ENCODE measurements at regions not wholly inside any gene's neighbourhood (a gene's known extent, or its start where the extent isn't known, plus 50 kb on each side); places are given as distances from the start of the nearest gene placed in this dataset.

DNA sequence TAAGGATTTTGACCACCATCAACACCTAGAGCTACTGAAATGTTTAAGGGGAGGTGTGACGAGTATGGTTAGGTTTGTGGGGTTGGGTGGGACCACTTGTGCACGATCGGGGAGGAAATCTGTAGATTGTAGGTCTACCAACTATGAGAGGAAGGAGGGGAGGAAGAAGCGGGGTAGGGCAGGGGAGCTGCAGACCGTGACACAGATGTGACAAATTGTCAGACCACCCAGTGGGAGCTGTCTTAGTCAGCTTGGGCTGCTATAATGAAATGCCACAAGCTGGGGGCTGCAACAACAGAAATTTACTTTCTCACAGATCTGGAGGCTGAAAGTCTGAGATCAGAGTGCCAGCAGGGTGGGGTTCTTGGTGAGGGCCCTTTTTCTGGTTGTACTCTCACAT, 62.2 kb upstream of the ARGLU1 start:
- Histone ChIP-seq H4K20me1 (ENCODE audit: insufficient read depth, low read length) (no peaks in the 10 kb centered on the region), H3K4me1 (ENCODE audit: insufficient read depth, low read length) (no peaks in the 10 kb centered on the region), H2AFZ (ENCODE audit: low read depth, low read length) (no peak overlapping the region), H3K9me3 (ENCODE audit: insufficient read depth, low read depth, low read length) (no peaks in the 10 kb centered on the region), H3K36me3 (ENCODE audit: insufficient read depth, low read length) (no peaks in the 10 kb centered on the region), H3K4me2 (ENCODE audit: low read length) (no peak overlapping the region), H3K79me2 (ENCODE audit: insufficient read depth, low read length) (no peaks in the 10 kb centered on the region), H3K4me3 (ENCODE audit: insufficient read depth, low read depth, low read length) (no peak overlapping the region), H3K27ac (ENCODE audit: low read depth, low read length) (no peak overlapping the region), H3K9ac (ENCODE audit: low read length) (no peak overlapping the region), H3K27me3 (ENCODE audit: insufficient read depth, low read length) (no peaks in the 10 kb centered on the region)
- FAIRE-seq (no peak), DNase-seq (ENCODE audit: low read depth) (no peak)
- no peaks in the 10 kb centered on the region for H3K36me3 Mint-ChIP-seq (ENCODE audit: low read depth, unreplicated experiment)
- no peak overlapping the region for H3K4me3 Mint-ChIP-seq (ENCODE audit: unreplicated experiment)
- TF ChIP-seq EZH2 (IDR thresholded peaks at IDR 0.05; ENCODE audit: insufficient read depth, low read length) = no peak
- TF ChIP-seq, protein P1, sequence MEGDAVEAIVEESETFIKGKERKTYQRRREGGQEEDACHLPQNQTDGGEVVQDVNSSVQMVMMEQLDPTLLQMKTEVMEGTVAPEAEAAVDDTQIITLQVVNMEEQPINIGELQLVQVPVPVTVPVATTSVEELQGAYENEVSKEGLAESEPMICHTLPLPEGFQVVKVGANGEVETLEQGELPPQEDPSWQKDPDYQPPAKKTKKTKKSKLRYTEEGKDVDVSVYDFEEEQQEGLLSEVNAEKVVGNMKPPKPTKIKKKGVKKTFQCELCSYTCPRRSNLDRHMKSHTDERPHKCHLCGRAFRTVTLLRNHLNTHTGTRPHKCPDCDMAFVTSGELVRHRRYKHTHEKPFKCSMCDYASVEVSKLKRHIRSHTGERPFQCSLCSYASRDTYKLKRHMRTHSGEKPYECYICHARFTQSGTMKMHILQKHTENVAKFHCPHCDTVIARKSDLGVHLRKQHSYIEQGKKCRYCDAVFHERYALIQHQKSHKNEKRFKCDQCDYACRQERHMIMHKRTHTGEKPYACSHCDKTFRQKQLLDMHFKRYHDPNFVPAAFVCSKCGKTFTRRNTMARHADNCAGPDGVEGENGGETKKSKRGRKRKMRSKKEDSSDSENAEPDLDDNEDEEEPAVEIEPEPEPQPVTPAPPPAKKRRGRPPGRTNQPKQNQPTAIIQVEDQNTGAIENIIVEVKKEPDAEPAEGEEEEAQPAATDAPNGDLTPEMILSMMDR (IDR thresholded peaks at IDR 0.05; ENCODE audit: insufficient read depth, low read depth, low read length) = no peak
- peaks cover 3% of the 10 kb centered on the region for H3K9me3 Mint-ChIP-seq (ENCODE audit: unreplicated experiment)
- no peak overlapping the region for H3K27ac Mint-ChIP-seq (ENCODE audit: unreplicated experiment)
- H3K4me1 Mint-ChIP-seq (ENCODE audit: low read depth, unreplicated experiment) = no peaks in the 10 kb centered on the region
- peaks cover 16% of the 10 kb centered on the region for H3K27me3 Mint-ChIP-seq (ENCODE audit: low read depth, unreplicated experiment)

DNA sequence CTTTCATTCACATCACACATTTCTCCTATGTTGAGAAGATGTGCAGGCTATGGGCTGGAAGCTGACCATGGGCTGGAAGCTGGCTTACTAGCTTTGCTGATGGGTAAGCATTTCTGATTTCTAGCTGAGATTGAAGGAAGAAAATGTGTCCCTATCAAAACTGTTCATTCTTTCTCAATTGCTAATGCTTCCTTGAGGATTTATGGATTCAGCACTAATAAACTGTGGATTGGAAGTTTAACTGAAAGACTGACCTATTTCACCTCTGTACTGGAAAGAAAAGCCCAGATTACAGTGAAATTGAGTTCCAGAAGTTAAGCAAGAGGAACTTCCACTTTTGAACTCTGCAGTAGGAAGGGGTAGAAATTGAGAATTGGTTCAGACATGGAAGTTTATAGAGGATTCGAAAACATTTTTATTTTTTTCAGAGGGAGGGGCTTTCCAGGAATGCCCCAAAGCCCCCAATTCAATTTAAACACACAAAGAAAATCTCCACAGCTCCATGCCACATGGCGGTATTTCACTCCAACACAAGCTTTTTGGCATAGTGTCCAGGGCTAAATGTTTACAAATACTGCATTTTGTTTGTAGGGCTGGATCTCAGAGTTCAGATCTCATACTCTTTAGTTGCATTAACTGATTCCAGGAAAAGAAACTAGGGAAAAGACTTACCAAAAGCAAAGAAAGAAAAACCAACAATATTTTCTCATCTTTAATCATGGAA, 61.2 kb upstream of the ARGLU1 start:
- DNase-seq (ENCODE audit: low read depth) (no peak), FAIRE-seq (no peak)
- Mint-ChIP-seq H3K27ac (ENCODE audit: unreplicated experiment) (no peak overlapping the region), H3K9me3 (ENCODE audit: unreplicated experiment) (peaks cover 3% of the 10 kb centered on the region), H3K27me3 (ENCODE audit: low read depth, unreplicated experiment) (peaks cover 16% of the 10 kb centered on the region), H3K36me3 (ENCODE audit: low read depth, unreplicated experiment) (no peaks in the 10 kb centered on the region), H3K4me1 (ENCODE audit: low read depth, unreplicated experiment) (no peaks in the 10 kb centered on the region), H3K4me3 (ENCODE audit: unreplicated experiment) (no peak overlapping the region)
- Histone ChIP-seq H3K79me2 (ENCODE audit: insufficient read depth, low read length) (no peaks in the 10 kb centered on the region), H3K9ac (ENCODE audit: low read length) (no peak overlapping the region), H3K4me1 (ENCODE audit: insufficient read depth, low read length) (no peaks in the 10 kb centered on the region), H3K4me2 (ENCODE audit: low read length) (no peak overlapping the region), H3K4me3 (ENCODE audit: insufficient read depth, low read depth, low read length) (no peak overlapping the region), H3K9me3 (ENCODE audit: insufficient read depth, low read depth, low read length) (no peaks in the 10 kb centered on the region), H3K27me3 (ENCODE audit: insufficient read depth, low read length) (no peaks in the 10 kb centered on the region), H3K36me3 (ENCODE audit: insufficient read depth, low read length) (no peaks in the 10 kb centered on the region), H4K20me1 (ENCODE audit: insufficient read depth, low read length) (no peaks in the 10 kb centered on the region), H2AFZ (ENCODE audit: low read depth, low read length) (no peak overlapping the region), H3K27ac (ENCODE audit: low read depth, low read length) (no peak overlapping the region)
- TF ChIP-seq, protein P1 (IDR thresholded peaks at IDR 0.05; ENCODE audit: insufficient read depth, low read depth, low read length) = no peak
- no peak for TF ChIP-seq EZH2 (IDR thresholded peaks at IDR 0.05; ENCODE audit: insufficient read depth, low read length)

DNA sequence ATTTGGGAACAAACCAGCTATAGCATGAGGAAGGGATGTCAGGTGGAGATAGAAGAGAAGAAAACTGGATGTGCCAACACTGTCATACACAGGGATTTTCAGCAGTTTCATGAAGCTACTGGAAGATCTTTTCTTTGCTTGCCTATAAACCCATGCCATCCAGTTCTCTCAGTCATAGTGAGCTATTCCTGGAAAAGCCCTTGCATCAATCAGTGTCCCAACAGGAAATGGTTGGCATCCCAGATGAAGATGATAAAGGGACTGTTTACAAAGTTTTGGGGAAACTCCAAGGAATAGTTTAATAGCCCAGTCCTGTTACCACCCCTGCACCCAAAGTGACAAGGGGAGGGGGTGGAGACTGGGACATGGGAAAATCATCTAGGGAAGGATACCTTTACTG, 58.5 kb upstream of the ARGLU1 start:
- Histone ChIP-seq H3K4me3 (ENCODE audit: insufficient read depth, low read depth, low read length) (no peak overlapping the region), H3K27me3 (ENCODE audit: insufficient read depth, low read length) (no peaks in the 10 kb centered on the region), H2AFZ (ENCODE audit: low read depth, low read length) (no peak overlapping the region), H3K9me3 (ENCODE audit: insufficient read depth, low read depth, low read length) (no peaks in the 10 kb centered on the region), H3K4me2 (ENCODE audit: low read length) (no peak overlapping the region), H3K9ac (ENCODE audit: low read length) (no peak overlapping the region), H4K20me1 (ENCODE audit: insufficient read depth, low read length) (no peaks in the 10 kb centered on the region), H3K4me1 (ENCODE audit: insufficient read depth, low read length) (no peaks in the 10 kb centered on the region), H3K27ac (ENCODE audit: low read depth, low read length) (no peak overlapping the region), H3K36me3 (ENCODE audit: insufficient read depth, low read length) (no peaks in the 10 kb centered on the region), H3K79me2 (ENCODE audit: insufficient read depth, low read length) (no peaks in the 10 kb centered on the region)
- no peak for FAIRE-seq
- H3K4me3 Mint-ChIP-seq (ENCODE audit: unreplicated experiment) = no peak overlapping the region
- H3K27ac Mint-ChIP-seq (ENCODE audit: unreplicated experiment) = no peak overlapping the region
- no peaks in the 10 kb centered on the region for H3K4me1 Mint-ChIP-seq (ENCODE audit: low read depth, unreplicated experiment)
- no peaks in the 10 kb centered on the region for H3K36me3 Mint-ChIP-seq (ENCODE audit: low read depth, unreplicated experiment)
- H3K9me3 Mint-ChIP-seq (ENCODE audit: unreplicated experiment) = peaks cover 3% of the 10 kb centered on the region
- TF ChIP-seq, protein P1 (IDR thresholded peaks at IDR 0.05; ENCODE audit: insufficient read depth, low read depth, low read length) = no peak
- no peak for TF ChIP-seq EZH2 (IDR thresholded peaks at IDR 0.05; ENCODE audit: insufficient read depth, low read length)
- H3K27me3 Mint-ChIP-seq (ENCODE audit: low read depth, unreplicated experiment) = peaks cover 18% of the 10 kb centered on the region
- DNase-seq (ENCODE audit: low read depth) = no peak

Measured in astrocyte (in vitro differentiated cells and primary cell).